ENCODE measurements at regions not wholly inside any gene's neighbourhood (a gene's known extent, or its start where the extent isn't known, plus 50 kb on each side); places are given as distances from the start of the nearest gene placed in this dataset.

DNA sequence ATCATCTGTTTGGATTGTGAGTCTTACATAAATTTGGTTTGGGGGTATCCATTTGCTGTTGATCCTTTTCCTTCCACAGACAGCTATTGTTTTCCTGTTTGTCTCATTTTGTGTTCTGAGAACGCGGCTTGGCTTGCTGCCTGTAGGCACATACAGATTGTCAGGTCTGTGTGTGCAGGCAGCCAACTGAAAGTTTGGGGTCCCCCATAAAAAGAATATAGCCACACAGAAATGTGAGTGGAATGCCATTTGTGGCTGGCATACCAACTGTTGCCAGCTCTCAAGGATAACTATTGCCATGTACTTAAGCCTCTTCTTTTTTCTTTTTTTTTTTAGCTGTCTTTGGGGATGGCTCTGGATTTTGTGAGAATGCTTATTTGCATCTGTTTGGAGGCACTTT lies 1308.0 kb downstream of the ROBO1 start:
- TF ChIP-seq, protein P1, sequence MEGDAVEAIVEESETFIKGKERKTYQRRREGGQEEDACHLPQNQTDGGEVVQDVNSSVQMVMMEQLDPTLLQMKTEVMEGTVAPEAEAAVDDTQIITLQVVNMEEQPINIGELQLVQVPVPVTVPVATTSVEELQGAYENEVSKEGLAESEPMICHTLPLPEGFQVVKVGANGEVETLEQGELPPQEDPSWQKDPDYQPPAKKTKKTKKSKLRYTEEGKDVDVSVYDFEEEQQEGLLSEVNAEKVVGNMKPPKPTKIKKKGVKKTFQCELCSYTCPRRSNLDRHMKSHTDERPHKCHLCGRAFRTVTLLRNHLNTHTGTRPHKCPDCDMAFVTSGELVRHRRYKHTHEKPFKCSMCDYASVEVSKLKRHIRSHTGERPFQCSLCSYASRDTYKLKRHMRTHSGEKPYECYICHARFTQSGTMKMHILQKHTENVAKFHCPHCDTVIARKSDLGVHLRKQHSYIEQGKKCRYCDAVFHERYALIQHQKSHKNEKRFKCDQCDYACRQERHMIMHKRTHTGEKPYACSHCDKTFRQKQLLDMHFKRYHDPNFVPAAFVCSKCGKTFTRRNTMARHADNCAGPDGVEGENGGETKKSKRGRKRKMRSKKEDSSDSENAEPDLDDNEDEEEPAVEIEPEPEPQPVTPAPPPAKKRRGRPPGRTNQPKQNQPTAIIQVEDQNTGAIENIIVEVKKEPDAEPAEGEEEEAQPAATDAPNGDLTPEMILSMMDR (IDR thresholded peaks at IDR 0.05; ENCODE audit: low read depth, low read length), result no peak
- no peak overlapping the region for H3K4me3 ChIP-seq (replicated peaks in 1 of 2; ENCODE audit: low read depth in 2 of 2, low read length in 2 of 2)
- no peak for DNase-seq (ENCODE audit: low read depth in 2 of 2)

DNA sequence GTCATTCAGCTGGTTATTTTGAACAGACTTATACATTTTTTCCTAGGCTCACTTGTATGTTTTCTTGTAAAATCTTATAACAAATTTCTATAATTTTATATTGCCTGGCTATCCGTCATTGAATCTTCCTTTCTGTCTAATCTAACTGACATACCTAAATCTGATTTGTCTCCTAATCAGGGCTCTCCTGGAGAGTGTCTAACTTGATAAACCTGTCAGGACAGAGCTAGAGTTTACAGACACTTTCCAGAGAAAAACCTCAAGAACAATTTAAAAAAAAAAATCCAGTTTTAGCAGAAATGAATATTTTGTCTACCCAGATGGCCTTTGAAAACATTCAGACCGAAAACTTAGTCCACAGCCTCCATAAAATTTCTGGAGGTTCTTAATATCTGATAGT lies 1305.8 kb downstream of the ROBO1 start:
- TF ChIP-seq, protein P1 (IDR thresholded peaks at IDR 0.05; ENCODE audit: low read depth, low read length), result no peak
- no peak for DNase-seq (ENCODE audit: low read depth in 2 of 2)
- H3K4me3 ChIP-seq (replicated peaks in 1 of 2; ENCODE audit: low read depth in 2 of 2, low read length in 2 of 2), result no peak overlapping the region

DNA sequence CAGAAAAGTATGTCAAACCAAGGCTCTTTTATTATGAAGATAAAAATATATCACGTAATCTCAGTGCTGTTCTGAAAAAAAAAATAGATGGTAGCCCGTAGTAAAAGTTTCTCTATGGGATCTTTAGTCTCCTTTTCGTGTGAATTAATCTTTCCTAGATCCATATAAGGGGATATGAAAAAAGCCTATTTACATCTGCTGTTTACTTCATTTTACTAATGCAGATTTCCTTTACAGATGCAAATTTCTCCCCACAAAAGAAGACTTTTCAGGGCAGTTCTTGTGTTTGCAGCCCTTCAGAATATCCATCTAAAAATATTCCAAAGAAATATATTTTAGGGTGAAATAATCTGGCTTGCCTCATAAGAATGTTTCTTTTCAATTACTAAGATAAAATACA lies 1291.7 kb downstream of the ROBO1 start:
- H3K4me3 ChIP-seq (replicated peaks in 1 of 2; ENCODE audit: low read depth in 2 of 2, low read length in 2 of 2), result no peak overlapping the region
- TF ChIP-seq, protein P1 (IDR thresholded peaks at IDR 0.05; ENCODE audit: low read depth, low read length), result no peak
- DNase-seq (ENCODE audit: low read depth in 2 of 2), result no peak

DNA sequence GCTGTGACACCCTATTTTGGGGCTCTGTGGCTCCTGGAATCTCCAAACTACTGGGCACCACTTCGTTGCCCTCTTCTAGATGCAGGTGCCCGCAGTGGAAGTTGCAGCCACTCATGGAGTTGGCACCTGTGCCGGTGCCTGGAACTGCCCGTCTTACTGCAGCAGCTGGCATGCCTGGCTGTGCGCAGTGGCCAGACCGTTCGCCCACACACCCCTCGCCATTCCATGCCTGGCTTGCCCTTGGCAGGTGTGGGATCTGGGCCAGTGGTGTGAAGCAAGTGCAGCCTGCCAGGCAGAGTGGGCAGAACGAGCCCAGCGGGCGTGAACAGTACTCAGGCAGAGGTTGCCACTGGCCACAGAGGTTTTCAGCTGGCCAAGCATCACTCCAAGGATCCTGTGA lies 1286.7 kb downstream of the ROBO1 start:
- H3K4me3 ChIP-seq (replicated peaks in 1 of 2; ENCODE audit: low read depth in 2 of 2, low read length in 2 of 2), result no peak overlapping the region
- TF ChIP-seq, protein P1 (IDR thresholded peaks at IDR 0.05; ENCODE audit: low read depth, low read length), result no peak
- no peak for DNase-seq (ENCODE audit: low read depth in 2 of 2)

DNA sequence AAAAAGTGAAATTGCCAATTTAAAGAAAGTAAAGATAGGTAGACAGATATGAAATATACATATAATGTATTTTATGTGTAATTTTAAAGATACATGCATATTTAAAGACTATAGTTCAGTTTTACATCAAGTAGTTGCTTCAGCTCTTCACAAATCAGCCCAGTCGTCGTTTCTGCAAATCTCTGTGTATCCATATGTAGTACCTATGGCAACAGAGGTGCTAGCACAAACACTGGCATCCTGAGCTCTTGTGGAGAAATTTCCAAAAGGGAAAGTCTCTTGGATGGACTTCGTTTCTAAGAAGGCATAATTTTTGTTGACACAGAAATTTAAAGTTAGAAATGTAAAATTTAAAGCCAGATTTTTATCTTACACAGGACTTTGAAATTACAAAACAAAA lies 1284.7 kb downstream of the ROBO1 start:
- TF ChIP-seq, protein P1 (IDR thresholded peaks at IDR 0.05; ENCODE audit: low read depth, low read length), result no peak
- no peak for DNase-seq (ENCODE audit: low read depth in 2 of 2)
- H3K4me3 ChIP-seq (replicated peaks in 1 of 2; ENCODE audit: low read depth in 2 of 2, low read length in 2 of 2), result no peak overlapping the region

DNA sequence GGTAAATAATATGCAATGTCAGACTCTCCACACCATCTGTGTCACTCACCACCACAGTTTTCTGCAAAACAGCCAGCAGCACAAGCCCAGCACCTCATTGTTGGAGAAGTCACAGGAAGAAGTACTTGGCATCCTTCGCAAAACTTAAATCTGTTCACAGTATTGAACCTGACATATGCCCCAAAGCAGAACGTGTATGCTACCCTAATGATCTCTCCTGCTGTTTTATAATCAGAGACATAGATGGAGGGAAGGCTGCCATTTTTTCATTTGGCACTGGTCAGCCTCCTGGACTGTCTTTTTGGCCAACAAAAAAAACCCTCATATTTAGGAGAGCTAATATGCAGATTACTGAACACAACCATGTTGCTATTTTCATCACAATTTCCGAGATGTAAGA lies 1272.9 kb downstream of the ROBO1 start:
- H3K4me3 ChIP-seq (replicated peaks in 1 of 2; ENCODE audit: low read depth in 2 of 2, low read length in 2 of 2), result no peak overlapping the region
- TF ChIP-seq, protein P1 (IDR thresholded peaks at IDR 0.05; ENCODE audit: low read depth, low read length), result no peak
- DNase-seq (ENCODE audit: low read depth in 2 of 2), result no peak

DNA sequence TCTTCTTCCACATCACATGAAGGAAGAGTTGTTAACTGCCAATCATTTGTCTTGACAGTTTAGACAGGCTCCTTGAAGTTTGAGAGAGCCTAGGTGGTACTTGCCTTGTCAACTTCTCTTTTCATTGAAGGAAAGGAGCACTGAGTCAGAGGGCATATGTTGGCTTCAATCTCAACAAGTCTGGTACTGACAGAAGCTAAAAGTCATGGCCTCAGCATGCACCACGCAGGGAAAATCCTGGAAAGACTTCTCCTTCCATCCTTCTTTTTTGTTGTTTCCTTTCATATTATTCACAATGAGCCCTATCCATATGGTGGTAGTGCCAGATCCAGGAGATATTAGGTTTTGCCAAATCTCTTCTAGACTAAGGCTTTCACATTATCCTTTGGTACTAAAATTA lies 1272.5 kb downstream of the ROBO1 start:
- H3K4me3 ChIP-seq (replicated peaks in 1 of 2; ENCODE audit: low read depth in 2 of 2, low read length in 2 of 2), result no peak overlapping the region
- DNase-seq (ENCODE audit: low read depth in 2 of 2), result no peak
- TF ChIP-seq, protein P1 (IDR thresholded peaks at IDR 0.05; ENCODE audit: low read depth, low read length), result no peak

All from cardiac fibroblast (primary cell).